Epidermal melanocyte (primary cell): ENCODE measurements at regions not wholly inside any gene's neighbourhood (a gene's known extent, or its start where the extent isn't known, plus 50 kb on each side); places are given as distances from the start of the nearest gene placed in this dataset.
"Not testable (repeated sequence)": the region's sequence is repeated elsewhere in the genome, so short reads cannot be mapped to it uniquely, and the experiment has no call there.

ENCODE experiments used
- DNase-seq: peaks from one replicate; pipeline ENCODE4 v3.0.0; 2011; ENCODE audit warnings: low spot score; ENCODE audit not compliant: insufficient read length

GRCh38 chr1:55793856-55794255 is 578.7 kb upstream of the USP24 start:
- no peak for DNase-seq

GRCh38 chr1:55792870-55793269 is 577.7 kb upstream of the USP24 start:
- DNase-seq: no peak

- DNase-seq: no peak
Measured at GRCh38 chr1:55789466-55789865, 574.3 kb upstream of the USP24 start.

- DNase-seq: no peak
Measured at GRCh38 chr1:55786396-55786795, 571.2 kb upstream of the USP24 start.

DNA sequence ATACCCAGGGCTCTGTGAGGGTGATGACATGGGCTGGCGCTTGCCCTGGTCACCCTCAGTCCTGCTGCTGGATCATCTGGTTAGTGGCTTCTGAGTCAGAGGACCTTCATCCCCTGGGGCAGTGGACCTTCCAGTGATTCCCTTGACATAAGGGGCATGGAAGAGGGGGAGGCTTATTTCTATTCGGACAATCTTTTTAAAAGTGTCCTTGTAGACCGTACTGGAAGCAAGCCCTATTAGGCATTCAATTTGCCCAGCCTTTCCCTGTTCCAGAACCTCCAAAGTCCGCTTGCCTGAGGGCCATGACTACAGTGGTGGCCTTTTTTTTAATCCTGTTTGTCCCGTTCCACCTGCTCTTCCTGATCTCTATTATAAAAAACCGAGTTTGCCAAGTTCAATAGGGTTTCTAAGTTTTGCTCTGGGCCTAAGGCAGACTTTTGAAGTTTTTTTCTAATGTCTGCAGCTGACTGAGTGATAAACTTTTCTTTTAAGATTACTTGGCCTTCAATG is 569.8 kb upstream of the USP24 start:
- DNase-seq: not testable (repeated sequence)

DNA sequence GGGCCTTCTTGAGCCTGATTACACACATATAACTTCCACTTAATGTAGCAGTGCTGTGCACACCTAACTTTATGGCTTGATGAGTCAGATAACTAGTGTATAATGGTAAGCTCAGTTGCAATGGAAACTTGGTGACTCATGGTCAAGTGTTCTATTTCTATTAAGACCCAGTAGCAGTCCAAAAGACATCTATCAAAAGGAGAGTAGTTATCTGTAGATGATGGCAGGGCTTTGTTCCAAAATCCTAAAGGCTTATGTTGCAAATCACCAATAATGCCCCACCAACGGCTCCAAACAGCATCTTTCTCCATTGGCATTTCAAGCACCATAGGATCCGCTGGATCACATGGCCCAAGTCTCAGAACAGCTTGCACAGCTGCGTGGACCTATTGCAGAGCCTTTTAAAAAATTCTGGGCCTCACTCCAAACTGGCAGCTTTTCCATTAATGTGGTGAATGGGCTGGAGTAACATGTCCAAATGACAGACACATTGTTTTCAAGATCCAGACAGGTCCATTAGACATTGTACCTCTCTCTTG is 566.8 kb upstream of the USP24 start:
- no peak for DNase-seq

DNA sequence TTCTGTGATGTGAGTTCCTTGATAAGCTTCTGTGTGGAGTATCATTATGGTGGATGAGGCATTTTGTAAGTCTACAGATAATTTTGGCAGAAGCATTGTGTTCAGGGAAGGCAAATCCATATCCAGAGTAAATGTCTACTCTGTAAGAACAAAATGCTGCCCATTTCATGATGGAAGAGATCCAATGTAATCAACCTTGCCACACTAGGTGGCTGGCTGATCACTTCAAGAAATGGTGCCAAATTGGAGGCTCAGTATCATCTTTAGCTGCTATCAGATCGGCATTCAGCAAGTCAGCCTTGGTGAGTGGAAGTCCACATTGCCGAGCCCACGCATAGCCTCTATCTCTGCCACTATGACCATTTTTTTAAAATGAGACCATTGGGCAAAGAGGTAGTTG is 565.8 kb upstream of the USP24 start:
- DNase-seq: no peak

DNA sequence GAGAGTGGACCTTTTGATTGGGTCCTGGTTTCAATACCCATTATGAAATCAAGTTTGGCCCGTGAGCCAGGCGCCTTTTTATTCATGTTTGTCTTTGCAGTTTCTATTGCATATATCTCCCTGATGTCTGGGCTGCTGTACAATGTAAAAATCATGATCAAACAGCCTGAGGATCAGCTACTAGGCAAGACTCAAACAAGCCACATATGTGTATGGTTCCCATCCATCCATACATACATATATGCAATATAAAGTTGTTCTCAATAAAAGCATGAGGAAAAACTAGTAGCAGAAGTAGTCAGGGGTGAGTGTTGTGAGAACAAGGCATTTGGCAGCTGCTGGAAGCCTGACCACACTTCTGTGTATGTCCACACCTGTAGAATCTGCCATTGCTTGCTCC is 562.4 kb upstream of the USP24 start:
- DNase-seq: no peak

- DNase-seq: no peak
Measured at GRCh38 chr1:55775007-55775406, 559.8 kb upstream of the USP24 start.

GRCh38 chr1:55774446-55774845 is 559.3 kb upstream of the USP24 start:
- DNase-seq: no peak

GRCh38 chr1:55773211-55773940 is 558.2 kb upstream of the USP24 start:
- DNase-seq: no peak

- no peak for DNase-seq
Measured at GRCh38 chr1:55768327-55768952, 553.3 kb upstream of the USP24 start.

DNA sequence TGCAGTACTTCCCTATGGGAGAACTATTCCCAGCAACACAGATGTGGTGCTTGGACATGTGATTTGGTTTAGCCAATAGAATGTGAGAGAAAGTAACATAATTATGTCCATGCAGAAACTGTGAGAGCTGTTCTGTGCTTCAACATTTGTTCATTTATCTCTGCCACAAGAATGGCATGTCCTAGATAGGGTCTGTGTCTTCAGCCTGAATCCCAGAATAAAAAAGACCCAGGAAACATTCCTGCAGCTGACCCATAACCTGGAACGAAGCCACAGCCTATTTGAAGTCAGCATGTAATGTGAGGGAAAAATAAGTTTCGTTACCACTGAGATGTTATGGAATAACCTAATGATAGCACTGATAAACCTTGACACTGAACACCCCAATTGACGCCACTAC is 552.0 kb upstream of the USP24 start:
- DNase-seq: no peak

DNA sequence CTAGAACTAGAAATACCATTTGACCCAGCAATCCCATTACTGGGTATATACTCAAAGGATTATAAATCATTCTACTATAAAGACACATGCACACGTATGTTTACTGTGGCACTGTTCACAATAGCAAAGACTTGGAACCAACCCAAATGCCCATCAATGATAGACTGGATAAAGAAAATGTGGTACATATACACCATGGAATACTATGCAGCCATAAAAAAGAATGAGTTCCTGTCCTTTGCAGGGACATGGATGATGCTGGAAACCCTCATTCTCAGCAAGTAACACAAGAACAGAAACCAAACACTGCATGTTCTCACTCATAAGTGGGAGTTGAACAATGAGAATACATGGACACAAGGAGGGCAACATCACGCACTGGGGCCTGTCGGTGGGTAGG is 550.3 kb upstream of the USP24 start:
- not testable (repeated sequence) for DNase-seq

DNA sequence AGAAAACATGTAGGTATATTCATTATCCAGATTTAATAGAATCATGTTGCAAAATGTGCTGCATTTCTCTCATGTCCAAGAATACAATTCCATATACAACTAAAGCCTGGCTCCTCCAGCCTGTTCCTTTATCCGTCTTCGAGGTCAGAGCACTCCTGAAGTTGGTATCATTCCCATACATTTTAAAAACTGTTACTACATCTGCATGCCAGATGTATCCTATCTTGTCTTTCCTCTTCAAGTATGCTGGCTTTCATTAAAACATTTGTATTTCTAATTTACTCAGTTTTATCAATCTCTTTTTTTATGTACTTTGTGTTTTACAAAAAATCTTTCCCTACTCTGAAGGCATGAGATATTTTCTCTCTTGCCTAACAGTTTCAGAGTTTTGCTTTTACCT is 536.6 kb upstream of the USP24 start:
- DNase-seq: no peak

- DNase-seq: no peak
Measured at GRCh38 chr1:55750628-55750995, 535.4 kb upstream of the USP24 start.

DNA sequence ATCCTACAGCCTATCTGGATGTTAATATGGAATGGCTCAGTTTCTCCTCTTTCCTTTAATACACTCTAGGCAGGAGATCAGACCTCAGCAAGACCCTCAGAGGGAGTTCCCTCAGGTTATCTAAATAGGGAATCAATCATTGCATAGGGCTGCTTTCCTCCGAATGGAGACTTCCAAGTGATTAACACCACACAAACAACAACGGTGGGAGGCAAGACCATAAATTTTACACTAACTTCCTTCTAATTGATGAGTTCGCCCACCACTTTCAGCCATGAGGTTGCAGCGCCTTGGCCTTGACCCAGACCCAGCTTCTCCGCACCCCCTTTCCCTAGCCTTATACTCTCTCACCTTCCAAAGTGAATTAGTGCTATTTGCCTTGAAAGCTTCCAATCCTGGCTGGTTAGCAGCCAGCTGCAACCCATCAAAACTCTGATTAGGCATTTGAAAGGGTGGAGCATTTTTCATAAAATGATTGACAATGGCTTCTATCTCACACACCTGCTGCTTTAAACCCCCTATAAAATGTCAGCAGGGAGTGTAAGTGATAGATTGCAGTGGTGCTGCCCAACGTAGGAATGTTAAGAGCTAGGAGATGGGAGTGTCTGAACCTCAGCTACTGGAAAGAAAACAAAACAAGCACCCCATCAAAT is 534.9 kb upstream of the USP24 start:
- no peak for DNase-seq

- no peak for DNase-seq
Measured at GRCh38 chr1:55747408-55747841, 532.3 kb upstream of the USP24 start.

- no peak for DNase-seq
Measured at GRCh38 chr1:55746710-55747109, 531.5 kb upstream of the USP24 start.

DNA sequence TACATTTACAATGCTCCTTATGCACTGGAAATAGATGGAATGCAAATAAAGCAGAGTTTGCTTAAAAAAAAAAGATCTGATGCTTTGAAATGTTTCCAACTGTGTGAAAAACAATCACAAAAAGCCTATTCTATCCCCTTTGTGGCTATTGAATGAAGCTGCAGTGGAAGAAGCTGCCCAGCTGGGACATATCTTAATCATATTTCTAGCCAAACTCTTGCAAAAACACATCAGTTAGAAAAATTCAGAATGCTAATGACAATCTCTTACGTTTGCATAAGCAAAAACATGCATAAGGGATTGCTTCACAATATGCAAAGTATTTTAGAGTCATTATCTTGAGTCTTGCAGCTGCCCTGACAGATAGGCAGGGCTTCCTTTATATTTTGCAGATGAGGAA is 526.4 kb upstream of the USP24 start:
- no peak for DNase-seq

GRCh38 chr1:55735106-55735505 is 519.9 kb upstream of the USP24 start:
- no peak for DNase-seq

DNA sequence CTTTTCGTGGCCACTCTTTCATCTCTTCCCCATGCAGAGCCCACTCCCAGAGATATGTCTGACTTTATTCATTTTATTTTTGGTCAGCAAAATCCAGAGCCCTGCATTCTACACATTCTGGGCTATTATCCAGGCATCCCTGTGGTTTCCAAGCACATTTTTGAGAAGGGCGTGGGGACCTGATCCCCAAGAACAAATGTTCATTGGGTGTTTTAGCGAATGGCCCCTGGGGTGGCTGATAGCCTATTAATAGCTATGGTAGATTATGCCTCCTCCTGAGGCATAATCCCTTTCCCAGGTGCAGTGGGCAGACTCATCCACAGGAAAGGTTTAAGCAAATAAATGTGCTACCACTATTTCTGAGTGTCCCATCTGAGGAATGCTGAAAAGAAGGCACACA is 511.8 kb upstream of the USP24 start:
- no peak for DNase-seq
